Neural cell (in vitro differentiated cells): ENCODE measurements at regions not wholly inside any gene's neighbourhood (a gene's known extent, or its start where the extent isn't known, plus 50 kb on each side); places are given as distances from the start of the nearest gene placed in this dataset.

Experiments
- H2AFZ ChIP-seq: fragments of 200-600, 300-800 bp; sonication (generic), shearing (Covaris generic); 2 replicates; pipeline ENCODE4 v1.6.0; 2014; ENCODE audit warnings: low read depth, mild to moderate bottlenecking, antibody characterized with exemption, low read length, moderate library complexity
- H3F3A ChIP-seq: fragments of 200-600 bp; shearing (Covaris generic); 2 replicates; pipeline ENCODE4 v1.6.1; 2016; ENCODE audit warnings: mild to moderate bottlenecking, moderate library complexity, mixed read lengths, antibody characterized with exemption, low read length; ENCODE audit not compliant: insufficient read depth, poor library complexity, severe bottlenecking
- H3K27ac ChIP-seq: fragments of 200-600, 300-800 bp; sonication (generic), shearing (Covaris generic); 2 replicates; pipeline ENCODE4 v1.5.1; 2014; ENCODE audit warnings: mild to moderate bottlenecking, low read length, moderate library complexity
- H3K27me3 ChIP-seq: fragments of 300-800, 200-600 bp; sonication (generic), shearing (Covaris generic); 2 replicates; pipeline ENCODE4 v1.6.0; 2014; ENCODE audit warnings: mild to moderate bottlenecking, low read depth, low read length, moderate library complexity; ENCODE audit not compliant: insufficient read depth
- H3K36me3 ChIP-seq: fragments of 300-800, 200-600 bp; sonication (generic), shearing (Covaris generic); 2 replicates; pipeline ENCODE4 v1.5.1; 2014; ENCODE audit warnings: mild to moderate bottlenecking, antibody characterized with exemption, low read length, moderate library complexity; ENCODE audit not compliant: insufficient read depth
- H3K4me2 ChIP-seq: fragments of 300-800, 200-600 bp; sonication (generic), shearing (Covaris generic); 2 replicates; pipeline ENCODE4 v1.6.0; 2014; ENCODE audit warnings: mild to moderate bottlenecking, low read length
- H3K4me3 ChIP-seq: fragments of 300-800, 200-600 bp; sonication (generic), shearing (Covaris generic); 2 replicates; pipeline ENCODE4 v1.5.1; 2014; ENCODE audit warnings: mild to moderate bottlenecking, low read length, moderate library complexity
- H3K79me2 ChIP-seq: fragments of 200-600 bp; shearing (Covaris generic); replicated peaks from 2 replicates; pipeline ENCODE4 v1.6.0; 2014; ENCODE audit warnings: mild to moderate bottlenecking, low read length, moderate library complexity; ENCODE audit not compliant: insufficient read depth
- H3K9ac ChIP-seq: fragments of 300-800, 200-600 bp; sonication (generic), shearing (Covaris generic); 2 replicates; pipeline ENCODE4 v1.6.1; 2016; ENCODE audit warnings: mild to moderate bottlenecking, low read length, mixed read lengths
- H3K9me2 ChIP-seq: fragments of 200-600 bp; shearing (Covaris generic); 2 replicates; pipeline ENCODE4 v1.6.1; 2016; ENCODE audit warnings: mild to moderate bottlenecking, low read length, mixed read lengths; ENCODE audit not compliant: insufficient read depth
- H3K9me3 ChIP-seq: fragments of 200-600, 300-800 bp; sonication (generic), shearing (Covaris generic); 2 replicates; pipeline ENCODE4 v1.6.1; 2016; ENCODE audit warnings: mild to moderate bottlenecking, mixed run types, low read length, moderate library complexity, mixed read lengths
- H4K20me1 ChIP-seq: fragments of 200-600 bp; shearing (Covaris generic); 2 replicates; pipeline ENCODE4 v1.6.1; 2016; ENCODE audit warnings: mild to moderate bottlenecking, mixed run types; ENCODE audit not compliant: insufficient read depth
- CTCF ChIP-seq: fragments of 450-650 bp; IDR thresholded peaks from 2 replicates; pipeline ENCODE4 v1.5.1; 2014; ENCODE audit warnings: antibody characterized with exemption, mild to moderate bottlenecking, moderate library complexity; ENCODE audit not compliant: poor library complexity, severe bottlenecking
- EP300 ChIP-seq: fragments of 450-650 bp; conservative IDR thresholded peaks from 2 replicates; pipeline ENCODE4 v1.6.1; 2014; ENCODE audit warnings: antibody characterized with exemption, mild to moderate bottlenecking, moderate library complexity; ENCODE audit not compliant: poor library complexity, severe bottlenecking
- EZH2 ChIP-seq: fragments of 200-600, 300-800 bp; shearing (Covaris generic), sonication (generic); IDR thresholded peaks from 2 replicates; pipeline ENCODE4 v1.6.1; 2014; ENCODE audit warnings: antibody characterized with exemption, low read length, borderline replicate concordance, mild to moderate bottlenecking; ENCODE audit not compliant: insufficient read depth, poor library complexity, severe bottlenecking
- MXI1 ChIP-seq: fragments of 450-650 bp; conservative IDR thresholded peaks from 2 replicates; pipeline ENCODE4 v1.6.1; 2014; ENCODE audit warnings: antibody characterized with exemption, mild to moderate bottlenecking; ENCODE audit not compliant: poor library complexity, severe bottlenecking
- POLR2AphosphoS5 ChIP-seq: IDR thresholded peaks from 2 replicates; pipeline ENCODE4 v1.6.1; 2012
- RAD21 ChIP-seq: fragments of 450-650 bp; conservative IDR thresholded peaks from 2 replicates; pipeline ENCODE4 v1.6.1; 2014; ENCODE audit warnings: antibody characterized with exemption, mild to moderate bottlenecking, moderate library complexity
- REST ChIP-seq: IDR thresholded peaks from 2 replicates; pipeline ENCODE4 v1.6.1; 2012; ENCODE audit warnings: borderline replicate concordance
- SMC3 ChIP-seq: fragments of 450-650 bp; conservative IDR thresholded peaks from 2 replicates; pipeline ENCODE4 v1.6.1; 2014; ENCODE audit warnings: antibody characterized with exemption, mild to moderate bottlenecking, moderate library complexity; ENCODE audit not compliant: poor library complexity
- TAF1 ChIP-seq: IDR thresholded peaks from 2 replicates; pipeline ENCODE4 v1.6.1; 2012; ENCODE audit warnings: low read depth

GRCh38 chrX:122445466-122445865 lies 738.6 kb upstream of the GRIA3 start:
- Histone ChIP-seq H4K20me1 (no peaks in the 10 kb centered on the region), H3K27me3 (no peaks in the 10 kb centered on the region), H3K27ac (no peak overlapping the region), H3K9me3 (no peaks in the 10 kb centered on the region), H3K9me2 (no peaks in the 10 kb centered on the region), H3K36me3 (no peaks in the 10 kb centered on the region), H3K4me2 (no peak overlapping the region), H3F3A (no peaks in the 10 kb centered on the region), H3K79me2 (no peaks in the 10 kb centered on the region), H3K9ac (no peak overlapping the region), H2AFZ (no peak overlapping the region), H3K4me3 (no peak overlapping the region)
- no peak for TF ChIP-seq REST
- no peak for TF ChIP-seq TAF1
- no peak for TF ChIP-seq CTCF
- TF ChIP-seq EZH2: no peak
- no peak for TF ChIP-seq POLR2AphosphoS5
- TF ChIP-seq MXI1: no peak
- TF ChIP-seq EP300: no peak
- no peak for TF ChIP-seq SMC3
- no peak for TF ChIP-seq RAD21

- Histone ChIP-seq H4K20me1 (no peaks in the 10 kb centered on the region), H3F3A (no peaks in the 10 kb centered on the region), H3K27ac (no peak overlapping the region), H3K4me2 (no peak overlapping the region), H3K36me3 (no peaks in the 10 kb centered on the region), H3K79me2 (no peaks in the 10 kb centered on the region), H2AFZ (no peak overlapping the region), H3K27me3 (no peaks in the 10 kb centered on the region), H3K4me3 (no peak overlapping the region), H3K9me3 (no peaks in the 10 kb centered on the region), H3K9me2 (no peaks in the 10 kb centered on the region), H3K9ac (no peak overlapping the region)
- no peak for TF ChIP-seq EZH2
- no peak for TF ChIP-seq RAD21
- no peak for TF ChIP-seq EP300
- TF ChIP-seq TAF1: no peak
- TF ChIP-seq MXI1: no peak
- no peak for TF ChIP-seq CTCF
- TF ChIP-seq POLR2AphosphoS5: no peak
These were observed 719.7 kb upstream of the GRIA3 start for GRCh38 chrX:122464341-122464740.
